Progenitor cell of endocrine pancreas (in vitro differentiated cells): ENCODE measurements at regions not wholly inside any gene's neighbourhood (a gene's known extent, or its start where the extent isn't known, plus 50 kb on each side); places are given as distances from the start of the nearest gene placed in this dataset.

Experiments used
- DNase-seq: peaks from one replicate; pipeline ENCODE4 v3.0.0; 2021; ENCODE audit warnings: low spot score; ENCODE audit not compliant: unreplicated experiment
- H3K27ac Mint-ChIP-seq: 2 replicates; pipeline ENCODE4 v1.8.0; 2021; ENCODE audit warnings: mild to moderate bottlenecking, moderate library complexity, mixed read lengths
- H3K27me3 Mint-ChIP-seq: 2 replicates; pipeline ENCODE4 v1.8.0; 2021; ENCODE audit warnings: mixed read lengths
- H3K36me3 Mint-ChIP-seq: 2 replicates; pipeline ENCODE4 v1.8.0; 2022; ENCODE audit warnings: mixed read lengths; ENCODE audit not compliant: insufficient read depth
- H3K4me1 Mint-ChIP-seq: 2 replicates; pipeline ENCODE4 v1.8.0; 2021; ENCODE audit warnings: low read depth, mixed read lengths
- H3K4me3 Mint-ChIP-seq: 2 replicates; pipeline ENCODE4 v1.8.0; 2021; ENCODE audit warnings: low read depth, mild to moderate bottlenecking, moderate library complexity, mixed read lengths
- H3K9me3 Mint-ChIP-seq: 2 replicates; pipeline ENCODE4 v1.8.0; 2021; ENCODE audit warnings: low read depth, mixed read lengths
- TF ChIP-seq, protein P1 (sequence below): fragments of 200-600 bp; sonication (generic); IDR thresholded peaks from one replicate; pipeline ENCODE4 v1.5.0; 2021; ENCODE audit warnings: antibody characterized with exemption, mild to moderate bottlenecking; ENCODE audit not compliant: unreplicated experiment

DNA sequence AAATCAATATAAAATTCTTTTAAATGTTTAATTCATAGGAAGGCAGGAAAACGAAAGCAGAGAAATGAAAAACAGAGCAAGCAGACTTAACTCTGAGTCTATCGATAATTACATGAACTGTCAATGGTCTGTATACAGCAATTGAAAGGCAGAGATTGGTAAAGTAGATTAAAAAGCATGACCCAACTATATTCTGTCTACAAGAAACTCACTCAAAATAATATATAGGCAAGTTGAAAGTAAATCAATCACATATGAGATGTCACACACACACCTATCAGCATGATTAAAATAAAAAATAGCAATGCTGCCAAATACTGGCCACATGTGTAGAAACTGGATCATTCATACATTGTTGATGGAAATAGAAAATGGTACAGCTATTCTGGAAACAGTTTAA, 136.4 kb upstream of the CYP1B1 start:
- Mint-ChIP-seq H3K27ac (no peak overlapping the region), H3K27me3 (no peaks in the 10 kb centered on the region), H3K4me3 (no peak overlapping the region), H3K4me1 (peaks cover 10% of the 10 kb centered on the region), H3K9me3 (peaks cover 4% of the 10 kb centered on the region), H3K36me3 (no peaks in the 10 kb centered on the region)
- TF ChIP-seq, protein P1, sequence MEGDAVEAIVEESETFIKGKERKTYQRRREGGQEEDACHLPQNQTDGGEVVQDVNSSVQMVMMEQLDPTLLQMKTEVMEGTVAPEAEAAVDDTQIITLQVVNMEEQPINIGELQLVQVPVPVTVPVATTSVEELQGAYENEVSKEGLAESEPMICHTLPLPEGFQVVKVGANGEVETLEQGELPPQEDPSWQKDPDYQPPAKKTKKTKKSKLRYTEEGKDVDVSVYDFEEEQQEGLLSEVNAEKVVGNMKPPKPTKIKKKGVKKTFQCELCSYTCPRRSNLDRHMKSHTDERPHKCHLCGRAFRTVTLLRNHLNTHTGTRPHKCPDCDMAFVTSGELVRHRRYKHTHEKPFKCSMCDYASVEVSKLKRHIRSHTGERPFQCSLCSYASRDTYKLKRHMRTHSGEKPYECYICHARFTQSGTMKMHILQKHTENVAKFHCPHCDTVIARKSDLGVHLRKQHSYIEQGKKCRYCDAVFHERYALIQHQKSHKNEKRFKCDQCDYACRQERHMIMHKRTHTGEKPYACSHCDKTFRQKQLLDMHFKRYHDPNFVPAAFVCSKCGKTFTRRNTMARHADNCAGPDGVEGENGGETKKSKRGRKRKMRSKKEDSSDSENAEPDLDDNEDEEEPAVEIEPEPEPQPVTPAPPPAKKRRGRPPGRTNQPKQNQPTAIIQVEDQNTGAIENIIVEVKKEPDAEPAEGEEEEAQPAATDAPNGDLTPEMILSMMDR, result no peak
- no peak for DNase-seq

DNA sequence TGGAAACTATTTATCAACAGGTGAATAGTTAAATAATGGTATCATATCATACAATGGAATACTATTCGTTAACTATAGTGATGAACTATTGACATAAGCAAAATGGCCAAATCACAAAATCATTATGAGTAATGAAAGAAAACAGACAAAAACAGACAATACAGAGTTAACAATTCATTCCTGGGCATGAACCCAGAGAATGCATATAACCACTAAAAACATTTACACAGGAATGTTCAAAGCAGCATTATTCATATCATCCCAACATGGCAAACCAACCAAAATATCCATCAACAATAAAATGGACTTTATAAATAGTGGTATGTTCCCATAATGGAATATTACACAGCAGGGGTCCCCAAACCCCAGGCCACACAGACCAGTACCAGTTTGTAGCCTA, 131.2 kb upstream of the CYP1B1 start:
- DNase-seq, result no peak
- Mint-ChIP-seq H3K27ac (no peak overlapping the region), H3K4me3 (no peak overlapping the region), H3K36me3 (no peaks in the 10 kb centered on the region), H3K4me1 (no peaks in the 10 kb centered on the region), H3K9me3 (peaks cover 13% of the 10 kb centered on the region), H3K27me3 (no peaks in the 10 kb centered on the region)
- TF ChIP-seq, protein P1, result no peak

DNA sequence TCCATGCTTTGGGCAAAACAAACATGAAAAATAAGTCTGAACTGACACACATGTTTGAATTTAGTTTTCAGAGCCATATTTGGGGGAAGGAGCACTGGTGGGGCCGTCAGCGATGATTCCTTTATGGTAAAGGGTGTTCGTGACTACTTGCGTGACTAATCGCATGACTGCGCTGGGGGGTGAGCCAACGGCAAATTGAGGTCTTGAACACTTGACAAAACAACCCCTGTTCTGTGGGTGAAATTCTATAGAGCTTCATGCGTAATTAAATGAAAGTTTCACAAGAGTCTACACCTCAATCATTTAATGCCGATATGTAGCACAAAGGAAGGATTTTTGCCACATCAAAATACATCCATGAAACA, 127.5 kb upstream of the CYP1B1 start:
- no peaks in the 10 kb centered on the region for H3K4me1 Mint-ChIP-seq
- no peak for DNase-seq
- no peak overlapping the region for H3K4me3 Mint-ChIP-seq
- no peaks in the 10 kb centered on the region for H3K27me3 Mint-ChIP-seq
- H3K9me3 Mint-ChIP-seq, result peaks cover 13% of the 10 kb centered on the region
- no peak overlapping the region for H3K27ac Mint-ChIP-seq
- no peaks in the 10 kb centered on the region for H3K36me3 Mint-ChIP-seq
- TF ChIP-seq, protein P1, result no peak

DNA sequence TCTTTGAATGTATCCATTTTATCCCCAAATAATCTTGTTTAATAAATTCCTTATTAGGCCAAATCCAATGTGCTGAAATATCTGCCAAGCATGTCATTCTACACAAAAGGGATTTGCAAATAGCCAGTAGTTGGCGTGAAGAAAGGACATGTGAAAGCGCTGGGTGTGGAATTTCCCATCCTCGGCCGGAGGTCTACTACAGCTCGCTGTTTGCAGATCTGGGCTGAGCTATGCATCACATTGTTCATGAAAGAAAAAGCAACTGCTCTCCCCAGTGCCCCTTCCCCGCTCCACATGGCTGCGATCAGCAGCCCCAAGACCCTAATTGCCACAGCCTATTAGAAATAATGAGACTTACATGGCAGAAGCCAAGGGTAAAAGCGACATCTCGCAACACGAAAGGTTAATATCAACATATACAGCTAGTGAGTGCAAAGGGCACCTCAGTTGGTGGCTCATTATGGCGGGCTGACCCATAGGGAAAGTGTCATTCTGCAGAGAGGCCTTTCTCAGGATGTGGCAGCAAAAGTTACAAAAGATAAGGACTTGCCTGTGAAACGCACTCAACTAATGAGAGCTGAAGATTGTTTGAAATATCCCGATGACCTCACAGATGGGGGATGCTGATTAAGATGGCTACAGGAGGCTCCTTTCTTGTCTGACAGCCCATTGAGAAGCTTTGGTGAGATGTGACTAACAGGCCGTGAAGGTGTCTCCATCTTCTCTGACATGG, 126.9 kb upstream of the CYP1B1 start:
- no peak overlapping the region for H3K4me3 Mint-ChIP-seq
- no peak for DNase-seq
- no peaks in the 10 kb centered on the region for H3K36me3 Mint-ChIP-seq

DNA sequence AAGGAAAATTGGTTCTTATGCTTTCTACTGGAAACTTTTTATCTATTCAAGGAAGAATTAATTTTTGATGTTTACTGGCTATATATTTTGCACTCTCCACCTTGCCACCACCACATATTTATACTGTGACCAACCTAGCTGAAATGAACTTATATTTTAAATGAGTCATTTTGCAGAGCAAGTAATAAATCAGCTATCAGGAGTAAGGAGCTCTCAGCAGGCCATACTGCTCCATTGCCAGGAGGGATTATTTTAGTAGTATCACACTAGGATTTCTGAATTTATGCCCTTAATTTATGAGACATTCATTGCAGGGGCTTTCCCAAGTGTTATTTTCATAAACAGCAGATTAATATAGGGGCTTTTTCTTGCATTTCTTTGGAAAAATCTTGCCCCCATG, 125.8 kb upstream of the CYP1B1 start:
- Mint-ChIP-seq H3K27me3 (no peaks in the 10 kb centered on the region), H3K36me3 (no peaks in the 10 kb centered on the region), H3K9me3 (peaks cover 9% of the 10 kb centered on the region), H3K27ac (no peak overlapping the region), H3K4me3 (no peak overlapping the region), H3K4me1 (no peaks in the 10 kb centered on the region)
- TF ChIP-seq, protein P1, result no peak
- DNase-seq, result no peak

More for the DNA sequence above, 126.9 kb upstream of the CYP1B1 start:
- TF ChIP-seq, protein P1, result no peak
- no peaks in the 10 kb centered on the region for H3K27me3 Mint-ChIP-seq
- H3K27ac Mint-ChIP-seq, result no peak overlapping the region
- no peaks in the 10 kb centered on the region for H3K4me1 Mint-ChIP-seq
- peaks cover 9% of the 10 kb centered on the region for H3K9me3 Mint-ChIP-seq
